OCI-LY3 (cell line): ENCODE measurements at regions not wholly inside any gene's neighbourhood (a gene's known extent, or its start where the extent isn't known, plus 50 kb on each side); places are given as distances from the start of the nearest gene placed in this dataset.

Experiments
- H2AFZ ChIP-seq: fragments of 200-600, 300-600 bp; shearing (Covaris generic); 2 replicates; pipeline ENCODE4 v1.6.0; 2014; ENCODE audit warnings: antibody characterized with exemption, low read depth, low read length
- H3K27ac ChIP-seq: fragments of 200-600, 300-600 bp; sonication (generic); 2 replicates; pipeline ENCODE4 v1.5.1; 2014; ENCODE audit warnings: mild to moderate bottlenecking, low read length, moderate library complexity, mixed read lengths
- H3K27me3 ChIP-seq: fragments of 200-600, 300-600 bp; sonication (generic); 2 replicates; pipeline ENCODE4 v1.6.1; 2014; ENCODE audit warnings: low read depth, low read length, mixed read lengths
- H3K36me3 ChIP-seq: fragments of 200-600, 300-600 bp; sonication (generic); replicated peaks from 2 replicates; pipeline ENCODE3; 2014; ENCODE audit warnings: low read depth, low read length, mixed read lengths
- H3K4me1 ChIP-seq: fragments of 300-600, 200-600 bp; sonication (generic); 2 replicates; pipeline ENCODE4 v1.6.1; 2014; ENCODE audit warnings: low read length, mixed read lengths
- H3K4me2 ChIP-seq: fragments of 200-600, 300-600 bp; sonication (generic); 2 replicates; pipeline ENCODE4 v1.6.1; 2014; ENCODE audit warnings: low read length, mixed read lengths
- H3K4me3 ChIP-seq: fragments of 300-600, 200-600 bp; sonication (generic); 2 replicates; pipeline ENCODE4 v1.5.1; 2014; ENCODE audit warnings: antibody characterized with exemption, mild to moderate bottlenecking, low read length, moderate library complexity
- H3K79me2 ChIP-seq: fragments of 300-600, 200-600 bp; shearing (Covaris generic); 2 replicates; pipeline ENCODE4 v1.6.1; 2014; ENCODE audit warnings: mild to moderate bottlenecking, low read length, mixed read lengths
- H3K9ac ChIP-seq: fragments of 300-600, 200-600 bp; shearing (Covaris generic); 2 replicates; pipeline ENCODE4 v1.6.0; 2014; ENCODE audit warnings: mild to moderate bottlenecking, low read length, moderate library complexity
- H3K9me3 ChIP-seq: fragments of 200-600, 300-600 bp; shearing (Covaris generic); 2 replicates; pipeline ENCODE4 v1.6.1; 2014; ENCODE audit warnings: low read length, mixed read lengths; ENCODE audit not compliant: insufficient read depth
- H4K20me1 ChIP-seq: fragments of 200-600, 300-600 bp; sonication (generic); 2 replicates; pipeline ENCODE4 v1.6.1; 2016; ENCODE audit warnings: low read length, mixed read lengths; ENCODE audit not compliant: insufficient read depth
- CTCF ChIP-seq: fragments of 200-600, 300-600 bp; sonication (generic); IDR thresholded peaks from 2 replicates; pipeline ENCODE4 v1.5.1; 2014; ENCODE audit warnings: antibody characterized with exemption, low read length, low read depth
- EZH2phosphoT487 ChIP-seq: fragments of 200-600 bp; shearing (Covaris generic); IDR thresholded peaks from 2 replicates; pipeline ENCODE4 v1.6.1; 2018; ENCODE audit warnings: antibody characterized with exemption, mixed run types, low read depth

DNA sequence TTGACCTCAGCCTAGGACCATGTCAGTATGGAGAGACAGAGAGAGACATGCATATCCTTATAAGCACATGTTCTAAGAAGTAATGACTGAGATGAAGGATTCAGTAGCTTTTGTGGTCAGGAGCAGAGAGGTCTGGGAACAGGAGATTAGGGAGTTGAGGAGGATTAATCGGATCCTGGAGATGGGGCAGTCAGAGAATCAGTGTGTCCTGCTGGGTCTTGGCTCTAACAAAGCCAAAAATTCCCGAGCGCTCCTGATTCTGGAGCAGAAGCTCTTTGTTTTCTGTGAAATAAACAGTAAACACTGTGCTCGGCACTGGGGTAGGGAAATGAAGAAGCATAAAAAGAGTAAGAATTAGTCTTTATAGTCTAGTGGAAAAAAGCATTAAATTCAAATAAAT, 520.0 kb upstream of the CLINT1 start:
- TF ChIP-seq EZH2phosphoT487 = no peak
- TF ChIP-seq CTCF = no peak
- no peak overlapping the region for H3K27ac ChIP-seq
- H3K79me2 ChIP-seq = no peaks in the 10 kb centered on the region
- no peaks in the 10 kb centered on the region for H3K9me3 ChIP-seq
- H3K27me3 ChIP-seq = no peaks in the 10 kb centered on the region
- peaks cover 2% of the 10 kb centered on the region for H3K36me3 ChIP-seq
- no peak overlapping the region for H3K9ac ChIP-seq
- H3K4me2 ChIP-seq = no peak overlapping the region
- no peak overlapping the region for H2AFZ ChIP-seq
- peaks cover 12% of the 10 kb centered on the region for H3K4me1 ChIP-seq
- H3K4me3 ChIP-seq = no peak overlapping the region
- H4K20me1 ChIP-seq = no peaks in the 10 kb centered on the region

- H3K4me1 ChIP-seq = peaks cover 6% of the 10 kb centered on the region
- H3K4me3 ChIP-seq = no peak overlapping the region
- no peak overlapping the region for H3K27ac ChIP-seq
- H4K20me1 ChIP-seq = no peaks in the 10 kb centered on the region
- no peak overlapping the region for H2AFZ ChIP-seq
- H3K4me2 ChIP-seq = no peak overlapping the region
- H3K9ac ChIP-seq = no peak overlapping the region
- H3K36me3 ChIP-seq = peaks cover 2% of the 10 kb centered on the region
- H3K79me2 ChIP-seq = no peaks in the 10 kb centered on the region
- H3K27me3 ChIP-seq = no peaks in the 10 kb centered on the region
- TF ChIP-seq CTCF = no peak
- no peak for TF ChIP-seq EZH2phosphoT487
- no peaks in the 10 kb centered on the region for H3K9me3 ChIP-seq
Measured at GRCh38 chr5:158376679-158377078, 517.7 kb upstream of the CLINT1 start.

DNA sequence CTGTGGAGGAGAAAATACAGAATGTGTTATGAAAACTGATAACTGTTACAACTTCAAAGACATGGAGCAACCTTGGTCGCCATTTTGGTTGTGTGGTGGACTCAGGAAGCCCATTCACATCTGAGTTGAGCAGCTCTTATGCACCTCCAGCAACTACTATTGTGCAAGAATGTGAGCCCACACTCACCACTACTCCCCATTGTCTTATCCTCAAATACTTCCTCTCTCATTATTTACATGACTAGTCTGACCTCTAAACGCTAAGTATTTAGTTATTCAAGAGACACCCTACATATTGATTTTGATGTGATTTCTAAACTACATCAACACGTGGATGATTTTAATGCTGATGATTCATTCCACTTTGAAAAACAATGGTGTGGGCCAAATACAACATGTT, 516.6 kb upstream of the CLINT1 start:
- no peak overlapping the region for H3K4me2 ChIP-seq
- H3K27me3 ChIP-seq = no peaks in the 10 kb centered on the region
- H3K4me1 ChIP-seq = peaks cover 6% of the 10 kb centered on the region
- no peak overlapping the region for H2AFZ ChIP-seq
- H3K9ac ChIP-seq = no peak overlapping the region
- TF ChIP-seq CTCF (no peak), EZH2phosphoT487 (no peak)
- no peak overlapping the region for H3K27ac ChIP-seq
- no peaks in the 10 kb centered on the region for H3K9me3 ChIP-seq
- no peak overlapping the region for H3K4me3 ChIP-seq
- H4K20me1 ChIP-seq = no peaks in the 10 kb centered on the region
- H3K36me3 ChIP-seq = peaks cover 2% of the 10 kb centered on the region
- H3K79me2 ChIP-seq = no peaks in the 10 kb centered on the region

GRCh38 chr5:158373608-158374395, 514.9 kb upstream of the CLINT1 start:
- Histone ChIP-seq H3K9ac (no peak overlapping the region), H3K27me3 (no peaks in the 10 kb centered on the region), H3K79me2 (no peaks in the 10 kb centered on the region), H3K4me1 (peaks cover 6% of the 10 kb centered on the region), H3K4me2 (no peak overlapping the region), H4K20me1 (no peaks in the 10 kb centered on the region), H3K36me3 (peaks cover 2% of the 10 kb centered on the region), H3K9me3 (no peaks in the 10 kb centered on the region), H3K4me3 (no peak overlapping the region), H3K27ac (no peak overlapping the region), H2AFZ (no peak overlapping the region)
- no peak for TF ChIP-seq CTCF
- no peak for TF ChIP-seq EZH2phosphoT487
